K562 (cell line): ENCODE measurements at regions not wholly inside any gene's neighbourhood (a gene's known extent, or its start where the extent isn't known, plus 50 kb on each side); places are given as distances from the start of the nearest gene placed in this dataset.

Experiments
- ATAC-seq: fragments of 200-7000 bp; cut with Tn5 transposase; 3 replicates; pipeline ENCODE4 v1.9.1; 2020; ENCODE audit warnings: moderate library complexity
- BruUV-seq: library from RNA; stranded (reverse); fragments of 400-500 nt; replicated peaks from 2 replicates; lab custom pipeline; 2021; lab: Mats Ljungman, UMichigan
- CTCF ChIA-PET: fragments of 300-600 bp; formaldehyde crosslinking; extraction: SDS; loops from one replicate; lab custom pipeline; 2021; ENCODE audit warnings: low intra/inter-chr PET ratio; lab: Yijun Ruan, JAX
- POLR2A ChIA-PET: fragments of 300-600, 350-650 bp; sonication (Branson Sonifier 250); formaldehyde crosslinking; extraction: SDS; loops from one replicate; lab custom pipeline; 2021; ENCODE audit warnings: antibody characterized with exemption, inconsistent platforms; lab: Yijun Ruan, JAX
- DNase-seq, 4 experiments: peaks; one replicate each; pipeline versions ENCODE4 v3.0.0 to v3.0.0-alpha.2; 2011 to 2018; ENCODE audit warnings: low spot score in 3 of 4, mixed read lengths in 3 of 4; ENCODE audit errors: extremely low read depth in 1 of 4
- FAIRE-seq: peaks from 2 replicates; lab custom pipeline; 2011; peaks lifted over from hg19 to GRCh38; lab: Jason Lieb, UNC
- H2AFZ ChIP-seq: 2 replicates; pipeline ENCODE4 v1.6.0; 2011; ENCODE audit warnings: low read depth, low read length, control low read depth, inconsistent platforms
- H3K27ac ChIP-seq: fragments of 200-600 bp; 3 replicates; pipeline ENCODE4 v1.8.0; 2011; ENCODE audit warnings: low read depth, mild to moderate bottlenecking, control low read depth, inconsistent platforms, low read length, moderate library complexity, mixed read lengths; ENCODE audit errors: extremely low read depth
- H3K27me3 ChIP-seq, 2 experiments: fragments of 300-600 bp in 1 of 2; 2 replicates in 1 of 2; 3 replicates in 1 of 2; pipeline versions ENCODE4 v1.6.0 to v1.8.0; 2011; ENCODE audit warnings: inconsistent platforms in 2 of 2, low read length in 2 of 2, mild to moderate bottlenecking in 1 of 2, mixed read lengths in 1 of 2, moderate library complexity in 1 of 2; ENCODE audit not compliant: control insufficient read depth in 2 of 2, insufficient read depth in 2 of 2
- H3K36me3 ChIP-seq: fragments of 300-600 bp; 3 replicates; pipeline ENCODE4 v1.8.0; 2011; ENCODE audit warnings: mild to moderate bottlenecking, low read length, inconsistent platforms; ENCODE audit not compliant: control insufficient read depth, insufficient read depth
- H3K4me1 ChIP-seq, 2 experiments: fragments of 200-600 bp in 1 of 2; replicated peaks in 1 of 2; 2 replicates in 1 of 2; 3 replicates in 1 of 2; pipeline versions ENCODE4 v1.5.1 to v1.8.0; 2011; ENCODE audit warnings: inconsistent platforms in 2 of 2, low read length in 2 of 2, mild to moderate bottlenecking in 1 of 2, mixed read lengths in 1 of 2, moderate library complexity in 1 of 2; ENCODE audit not compliant: control insufficient read depth in 2 of 2, insufficient read depth in 2 of 2
- H3K4me2 ChIP-seq: 2 replicates; pipeline ENCODE4 v1.6.1; 2011; ENCODE audit warnings: low read length, control low read depth, inconsistent platforms, mixed read lengths; ENCODE audit not compliant: insufficient read depth
- H3K4me3 ChIP-seq: fragments of 200-600 bp; sonication (generic), shearing (Covaris generic); 2 replicates; pipeline ENCODE4 v1.5.1; 2016; ENCODE audit warnings: control low read depth, inconsistent platforms
- H3K79me2 ChIP-seq: fragments of 200-600 bp; 3 replicates; pipeline ENCODE4 v1.8.0; 2011; ENCODE audit warnings: low read length, inconsistent platforms; ENCODE audit not compliant: control insufficient read depth, insufficient read depth
- H3K9ac ChIP-seq, 2 experiments: 2 replicates each; pipeline versions ENCODE4 v1.6.0 to v1.6.1; 2011; ENCODE audit warnings: low read depth in 2 of 2, low read length in 2 of 2, control low read depth in 1 of 2, inconsistent platforms in 1 of 2, mild to moderate bottlenecking in 1 of 2, mixed read lengths in 1 of 2; ENCODE audit not compliant: insufficient read depth in 1 of 2
- H3K9me1 ChIP-seq: one replicate; pipeline ENCODE4 v1.6.0; 2011; ENCODE audit warnings: inconsistent platforms, mild to moderate bottlenecking, low read length, moderate library complexity; ENCODE audit not compliant: control insufficient read depth, insufficient read depth
- H3K9me3 ChIP-seq: replicated peaks from 2 replicates; pipeline ENCODE4 v1.5.1; 2011; ENCODE audit warnings: low read depth, low read length, inconsistent platforms; ENCODE audit not compliant: control insufficient read depth, insufficient read depth
- H4K20me1 ChIP-seq: replicated peaks from 2 replicates; pipeline ENCODE4 v1.6.1; 2011; ENCODE audit warnings: low read length, inconsistent platforms, mixed read lengths; ENCODE audit not compliant: control insufficient read depth, insufficient read depth
- DNMT1 ChIP-seq: fragments of 450-650 bp; IDR thresholded peaks from 2 replicates; pipeline ENCODE4 v1.6.1; 2016; ENCODE audit warnings: antibody characterized with exemption, mild to moderate bottlenecking
- EP300 ChIP-seq: IDR thresholded peaks from 2 replicates; pipeline ENCODE4 v1.6.1; 2012; ENCODE audit warnings: low read length, improper control_type of control experiment
- IFI16 ChIP-seq: fragments of 250-450 bp; sonication (Bioruptor Pico); IDR thresholded peaks from 2 replicates; pipeline ENCODE4 v2.1.2; 2022; ENCODE audit warnings: mild to moderate bottlenecking, inconsistent platforms
- MECOM ChIP-seq: fragments of 250-450 bp; sonication (Bioruptor Pico); IDR thresholded peaks from 2 replicates; pipeline ENCODE4 v1.8.0; 2022; ENCODE audit warnings: inconsistent platforms
- PHF21A ChIP-seq: fragments of 450-650 bp; IDR thresholded peaks from 2 replicates; pipeline ENCODE4 v1.6.1; 2017; ENCODE audit warnings: low read depth, borderline replicate concordance
- TAF1 ChIP-seq: IDR thresholded peaks from 2 replicates; pipeline ENCODE4 v1.6.1; 2011; ENCODE audit warnings: mild to moderate bottlenecking, low read length, moderate library complexity; ENCODE audit not compliant: insufficient read depth, control insufficient read depth, severe bottlenecking; ENCODE audit errors: extremely low read depth
- ZNF146 ChIP-seq: IDR thresholded peaks from one replicate; pipeline ENCODE4 v1.6.1; 2018; ENCODE audit warnings: missing compliant biosample characterization; ENCODE audit not compliant: unreplicated experiment
- ZNF586 ChIP-seq: fragments of 450-650 bp; formaldehyde crosslinking; conservative IDR thresholded peaks from 2 replicates; pipeline ENCODE4 v1.4.0; 2020; ENCODE audit warnings: mild to moderate bottlenecking, moderate library complexity
- WGBS: fragments of 100-300 bp; shearing (Covaris generic); methylation state at CpG from one replicate; pipeline ENCODE4 v1.1.6; 2016; ENCODE audit warnings: low coverage, mixed read lengths; ENCODE audit not compliant: insufficient coverage; ENCODE audit errors: missing lambda C conversion rate; 5-methylcytosine and 5-hydroxymethylcytosine counted together
- in situ Hi-C: fragments of 300-500 bp; cut with MboI; formaldehyde crosslinking; loops from 4 replicates; pipeline ENCODE4 v1.15.0; 2018; ENCODE audit warnings: inconsistent platforms, mixed read lengths
- intact Hi-C: fragments of 100-400 bp; cut with micrococcal nuclease; formaldehyde crosslinking; loops from 2 replicates; pipeline ENCODE4 v1.14.2; 2022
- TF ChIP-seq, protein P1 (sequence below), 2 experiments: fragments of 450-650 bp; conservative IDR thresholded peaks; 2 replicates each; pipeline ENCODE4 v1.6.1; 2017; ENCODE audit warnings: mild to moderate bottlenecking in 2 of 2, moderate library complexity in 2 of 2
- TF ChIP-seq, protein P2 (sequence below): fragments of 450-650 bp; IDR thresholded peaks from one replicate; pipeline ENCODE4 v1.6.1; 2018; ENCODE audit warnings: mild to moderate bottlenecking, moderate library complexity; ENCODE audit not compliant: partially characterized antibody
- TF ChIP-seq, protein P3 (sequence below): sonication (generic); formaldehyde crosslinking; IDR thresholded peaks from 2 replicates; pipeline ENCODE4 v1.8.0; 2022; ENCODE audit warnings: mild to moderate bottlenecking, low read depth, missing genetic modification reagents
- TF ChIP-seq, protein P4 (sequence below): fragments of 450-650 bp; IDR thresholded peaks from 2 replicates; pipeline ENCODE4 v1.6.1; 2018; ENCODE audit warnings: mild to moderate bottlenecking, low read depth; ENCODE audit not compliant: partially characterized antibody

DNA sequence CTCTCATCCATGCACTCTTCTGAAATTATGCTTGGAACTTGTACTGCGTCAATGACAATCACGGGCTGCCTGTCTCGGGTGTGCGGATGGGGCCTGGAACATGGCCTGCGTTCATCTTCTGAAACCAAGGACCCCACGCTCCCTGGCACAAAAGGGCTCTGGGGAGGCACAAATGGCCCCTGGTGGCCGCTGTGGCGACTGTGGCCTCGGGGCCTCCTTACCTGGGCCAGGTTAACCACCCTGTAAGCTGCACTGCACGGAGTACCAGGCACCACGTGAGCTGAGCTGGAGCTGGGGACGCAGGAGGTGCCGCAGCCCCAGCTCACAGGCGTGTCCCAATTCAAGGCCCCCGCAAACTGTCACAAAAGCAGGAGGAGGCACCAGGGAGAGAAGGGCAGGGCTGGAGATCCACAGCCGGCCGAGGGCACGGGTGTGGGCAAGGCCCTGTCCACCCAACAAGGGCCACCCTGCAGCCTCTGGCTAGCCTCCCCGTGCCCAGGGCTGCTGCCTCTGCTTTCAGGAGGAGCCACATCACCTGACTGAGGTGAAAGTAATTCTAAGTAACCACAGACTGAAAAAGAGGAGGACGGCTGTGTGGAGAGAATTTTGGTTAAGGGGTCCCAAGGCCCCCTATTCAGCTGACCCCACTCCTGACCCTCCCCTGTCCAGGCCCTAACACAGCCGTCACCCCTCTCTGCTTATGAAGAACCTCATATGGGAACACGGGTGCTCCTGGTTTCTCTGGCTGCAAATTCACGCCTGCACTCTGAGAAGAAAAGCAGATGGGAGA lies 61.1 kb upstream of the GALNT9 start (continued):
- TF ChIP-seq IFI16, result no peak
- no peak for TF ChIP-seq DNMT1
- TF ChIP-seq PHF21A, result no peak
- TF ChIP-seq TAF1, result no peak
- TF ChIP-seq, protein P1, sequence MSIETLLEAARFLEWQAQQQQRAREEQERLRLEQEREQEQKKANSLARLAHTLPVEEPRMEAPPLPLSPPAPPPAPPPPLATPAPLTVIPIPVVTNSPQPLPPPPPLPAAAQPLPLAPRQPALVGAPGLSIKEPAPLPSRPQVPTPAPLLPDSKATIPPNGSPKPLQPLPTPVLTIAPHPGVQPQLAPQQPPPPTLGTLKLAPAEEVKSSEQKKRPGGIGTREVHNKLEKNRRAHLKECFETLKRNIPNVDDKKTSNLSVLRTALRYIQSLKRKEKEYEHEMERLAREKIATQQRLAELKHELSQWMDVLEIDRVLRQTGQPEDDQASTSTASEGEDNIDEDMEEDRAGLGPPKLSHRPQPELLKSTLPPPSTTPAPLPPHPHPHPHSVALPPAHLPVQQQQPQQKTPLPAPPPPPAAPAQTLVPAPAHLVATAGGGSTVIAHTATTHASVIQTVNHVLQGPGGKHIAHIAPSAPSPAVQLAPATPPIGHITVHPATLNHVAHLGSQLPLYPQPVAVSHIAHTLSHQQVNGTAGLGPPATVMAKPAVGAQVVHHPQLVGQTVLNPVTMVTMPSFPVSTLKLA (conservative IDR thresholded peaks at IDR 0.05), result no peak
- TF ChIP-seq MECOM, result no peak

DNA sequence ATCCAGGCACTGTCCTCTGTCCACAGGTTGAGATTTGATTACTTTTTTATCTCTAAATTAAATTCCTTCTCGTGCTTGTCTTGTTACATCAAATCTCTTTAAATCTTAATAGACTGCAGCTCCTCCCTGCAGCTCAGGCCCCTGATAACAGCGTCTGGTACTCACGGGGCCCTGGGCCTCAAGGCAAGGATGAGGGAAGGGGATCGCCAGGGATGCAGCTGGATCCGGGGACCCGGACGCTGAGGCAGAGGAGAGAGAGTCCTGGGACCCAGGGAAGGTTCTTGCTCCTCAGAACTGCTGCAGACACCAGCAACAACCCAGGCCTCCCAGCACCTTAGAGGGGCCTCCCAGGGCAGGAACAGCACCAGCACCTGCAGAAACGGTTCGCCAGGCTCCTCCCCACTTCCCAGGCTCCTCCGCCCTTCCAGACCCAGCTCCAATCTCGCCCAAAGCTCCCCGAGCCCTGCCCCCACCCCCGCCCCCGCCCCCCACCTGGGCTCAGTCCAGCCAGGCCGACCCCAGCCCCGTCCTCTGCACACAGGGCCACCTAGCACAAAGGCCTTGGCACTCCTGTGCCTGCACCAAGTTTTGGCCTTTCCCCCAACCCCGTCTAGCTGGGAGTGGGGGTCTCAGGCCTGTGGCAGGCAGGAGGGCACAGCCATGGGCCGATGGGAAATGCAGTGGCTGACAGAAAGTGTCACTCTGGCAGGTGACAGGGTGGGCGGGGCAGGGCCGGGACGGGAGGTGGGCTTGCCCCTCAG lies 60.3 kb upstream of the GALNT9 start:
- no peak overlapping the region for H3K4me2 ChIP-seq
- intact Hi-C loops (no loop called here), in situ Hi-C loops (no loop called here)
- no peak overlapping the region for H3K27ac ChIP-seq
- H4K20me1 ChIP-seq, result peaks cover 12% of the 10 kb centered on the region
- H3K36me3 ChIP-seq, result no peaks in the 10 kb centered on the region
- no TSS peak for BruUV-seq
- H3K79me2 ChIP-seq, result no peaks in the 10 kb centered on the region
- H3K4me1 ChIP-seq, result peaks cover 13 to 32% of the 10 kb centered on the region in 2 experiments; a peak in 4 of 5 replicates
- CTCF ChIA-PET, result no interaction called here
- ATAC-seq (no peak), DNase-seq (no peak), FAIRE-seq (no peak)
- peaks cover 3% of the 10 kb centered on the region for H3K9me1 ChIP-seq
- H3K4me3 ChIP-seq, result no peak overlapping the region
- POLR2A ChIA-PET, result interaction anchor here (0.5 kb wide), 1 partner anchor 10 kb away, joined by 3 read pairs; no protein-coding TSS in a partner anchor
- H3K9ac ChIP-seq, result no peak overlapping the region
- 0% methylated on average over 13 of the region's 21 CpGs for WGBS
- peaks cover 23 to 63% of the 10 kb centered on the region in 2 experiments for H3K27me3 ChIP-seq
- H3K9me3 ChIP-seq, result peaks cover 4% of the 10 kb centered on the region
- H2AFZ ChIP-seq, result no peak overlapping the region
- no peak for TF ChIP-seq ZNF146 (CRISPR knock-in tag)
- no peak for TF ChIP-seq EP300
- TF ChIP-seq, protein P2, sequence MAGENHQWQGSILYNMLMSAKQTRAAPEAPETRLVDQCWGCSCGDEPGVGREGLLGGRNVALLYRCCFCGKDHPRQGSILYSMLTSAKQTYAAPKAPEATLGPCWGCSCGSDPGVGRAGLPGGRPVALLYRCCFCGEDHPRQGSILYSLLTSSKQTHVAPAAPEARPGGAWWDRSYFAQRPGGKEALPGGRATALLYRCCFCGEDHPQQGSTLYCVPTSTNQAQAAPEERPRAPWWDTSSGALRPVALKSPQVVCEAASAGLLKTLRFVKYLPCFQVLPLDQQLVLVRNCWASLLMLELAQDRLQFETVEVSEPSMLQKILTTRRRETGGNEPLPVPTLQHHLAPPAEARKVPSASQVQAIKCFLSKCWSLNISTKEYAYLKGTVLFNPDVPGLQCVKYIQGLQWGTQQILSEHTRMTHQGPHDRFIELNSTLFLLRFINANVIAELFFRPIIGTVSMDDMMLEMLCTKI, result no peak
- TF ChIP-seq, protein P3, sequence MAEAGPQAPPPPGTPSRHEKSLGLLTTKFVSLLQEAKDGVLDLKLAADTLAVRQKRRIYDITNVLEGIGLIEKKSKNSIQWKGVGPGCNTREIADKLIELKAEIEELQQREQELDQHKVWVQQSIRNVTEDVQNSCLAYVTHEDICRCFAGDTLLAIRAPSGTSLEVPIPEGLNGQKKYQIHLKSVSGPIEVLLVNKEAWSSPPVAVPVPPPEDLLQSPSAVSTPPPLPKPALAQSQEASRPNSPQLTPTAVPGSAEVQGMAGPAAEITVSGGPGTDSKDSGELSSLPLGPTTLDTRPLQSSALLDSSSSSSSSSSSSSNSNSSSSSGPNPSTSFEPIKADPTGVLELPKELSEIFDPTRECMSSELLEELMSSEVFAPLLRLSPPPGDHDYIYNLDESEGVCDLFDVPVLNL (CRISPR knock-in tag), result no peak
- TF ChIP-seq, protein P4, sequence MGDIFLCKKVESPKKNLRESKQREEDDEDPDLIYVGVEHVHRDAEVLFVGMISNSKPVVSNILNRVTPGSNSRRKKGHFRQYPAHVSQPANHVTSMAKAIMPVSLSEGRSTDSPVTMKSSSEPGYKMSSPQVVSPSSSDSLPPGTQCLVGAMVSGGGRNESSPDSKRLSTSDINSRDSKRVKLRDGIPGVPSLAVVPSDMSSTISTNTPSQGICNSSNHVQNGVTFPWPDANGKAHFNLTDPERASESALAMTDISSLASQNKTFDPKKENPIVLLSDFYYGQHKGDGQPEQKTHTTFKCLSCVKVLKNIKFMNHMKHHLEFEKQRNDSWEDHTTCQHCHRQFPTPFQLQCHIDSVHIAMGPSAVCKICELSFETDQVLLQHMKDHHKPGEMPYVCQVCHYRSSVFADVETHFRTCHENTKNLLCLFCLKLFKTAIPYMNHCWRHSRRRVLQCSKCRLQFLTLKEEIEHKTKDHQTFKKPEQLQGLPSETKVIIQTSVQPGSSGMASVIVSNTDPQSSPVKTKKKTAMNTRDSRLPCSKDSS, result no peak
- TF ChIP-seq ZNF586 (CRISPR knock-in tag), result no peak
